HT-29 (cell line): ENCODE measurements at regions not wholly inside any gene's neighbourhood (a gene's known extent, or its start where the extent isn't known, plus 50 kb on each side); places are given as distances from the start of the nearest gene placed in this dataset. TPM values are rescaled to one million over a fixed set of nuclear protein-coding genes. Genes with fewer than 3 reads are reported as not detected.

ENCODE experiments used
- DNase-seq: peaks from one replicate; pipeline ENCODE4 v3.0.0-alpha.2; 2015; ENCODE audit warnings: low spot score
- small RNA-seq: library from RNA; depleted of rRNA; stranded (forward); fragments of <200 nt; gene quantifications from one replicate; pipeline ENCODE3, GENCODE V24; 2014

DNA sequence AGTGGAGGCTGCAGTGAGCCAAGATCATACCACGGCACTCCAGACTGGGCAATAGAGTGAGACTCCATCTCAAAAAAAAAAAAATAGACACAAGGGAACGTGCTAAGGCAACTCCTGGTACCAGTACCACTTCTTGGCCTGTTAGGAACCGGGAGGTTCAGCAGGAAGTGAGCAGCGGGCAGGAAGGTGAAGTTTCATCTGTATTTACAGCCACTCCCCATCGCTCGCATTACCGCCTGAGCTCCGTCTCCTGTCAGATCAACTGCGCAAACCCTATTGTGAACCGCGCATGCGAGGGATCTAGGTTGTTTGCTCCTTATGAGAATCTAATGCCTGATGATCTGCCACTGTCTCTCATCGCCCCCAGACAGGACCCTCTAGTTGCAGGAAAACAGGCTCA lies 69.9 kb upstream of the FOXK1 start:
- DNase-seq = no peak

GRCh38 chr7:4612939-4613841 lies 68.9 kb upstream of the FOXK1 start:
- DNase-seq = no peak

DNA sequence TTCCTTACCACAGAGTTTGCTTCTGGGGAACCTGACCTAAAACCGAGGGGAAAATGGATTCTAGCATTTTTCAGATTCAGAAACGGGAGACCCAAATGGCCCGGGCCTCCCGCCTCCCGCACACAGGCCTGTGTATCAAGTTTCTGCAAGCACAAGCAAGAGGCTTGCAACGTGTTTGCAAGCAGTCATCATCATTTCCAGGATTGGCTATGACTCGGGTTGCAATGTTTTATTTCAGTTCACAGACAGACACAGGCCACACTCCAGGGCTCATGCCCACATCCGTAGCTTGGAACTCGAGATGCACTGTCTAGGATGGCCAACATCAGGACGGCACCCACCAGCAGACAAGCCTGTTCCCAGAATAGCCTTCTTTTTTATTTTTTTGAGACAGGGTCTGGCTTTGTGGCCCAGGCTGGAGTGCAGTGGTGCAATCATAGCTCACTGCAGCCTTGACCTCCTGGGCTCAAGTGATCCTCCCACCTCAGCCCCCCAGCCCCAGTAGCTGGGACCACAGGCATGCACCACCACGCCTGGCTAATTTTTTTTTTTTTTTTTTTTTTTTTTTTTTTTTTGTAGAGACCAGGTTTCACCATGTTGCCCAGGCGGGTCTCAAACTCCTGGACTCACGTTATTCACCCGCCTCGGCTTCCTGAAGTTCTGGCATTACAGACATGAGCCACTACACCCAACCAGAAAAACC lies 68.1 kb upstream of the FOXK1 start:
- DNase-seq = no peak

- DNase-seq = no peak
Measured at GRCh38 chr7:4616116-4616515, 66.0 kb upstream of the FOXK1 start.

GRCh38 chr7:4621396-4621795 lies 60.7 kb upstream of the FOXK1 start:
- DNase-seq = no peak

GRCh38 chr7:4626318-4626845 lies 55.7 kb upstream of the FOXK1 start:
- no peak for DNase-seq

DNA sequence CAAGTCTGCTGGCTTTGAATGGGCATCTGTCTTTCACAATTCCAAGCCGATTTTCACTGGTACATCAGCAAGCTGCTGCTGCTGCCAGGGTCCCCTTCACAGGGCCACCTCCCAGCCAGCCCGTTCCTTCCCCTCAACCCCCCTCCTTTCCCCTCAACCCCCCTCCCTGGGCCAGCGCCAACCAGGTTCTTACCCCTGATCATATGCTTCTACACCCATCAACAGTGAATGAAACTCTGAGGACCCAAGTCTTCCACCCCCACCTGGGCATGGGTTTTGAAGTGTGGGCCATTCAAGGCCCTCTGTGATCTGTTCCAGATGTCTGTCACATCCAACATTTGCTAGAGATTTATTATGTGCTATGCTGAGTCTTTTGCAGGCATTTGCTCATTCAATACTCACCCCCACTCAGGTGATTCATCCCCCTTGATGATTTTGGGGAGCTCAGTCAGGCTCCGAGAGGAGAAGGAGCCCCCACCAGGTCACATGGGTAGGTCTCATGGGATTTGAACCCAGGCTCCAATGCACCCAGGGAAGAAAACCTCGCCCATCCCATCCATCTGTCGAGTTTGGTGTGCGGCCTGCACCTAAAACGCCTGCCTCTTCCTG lies 52.7 kb upstream of the FOXK1 start:
- no peak for DNase-seq

DNA sequence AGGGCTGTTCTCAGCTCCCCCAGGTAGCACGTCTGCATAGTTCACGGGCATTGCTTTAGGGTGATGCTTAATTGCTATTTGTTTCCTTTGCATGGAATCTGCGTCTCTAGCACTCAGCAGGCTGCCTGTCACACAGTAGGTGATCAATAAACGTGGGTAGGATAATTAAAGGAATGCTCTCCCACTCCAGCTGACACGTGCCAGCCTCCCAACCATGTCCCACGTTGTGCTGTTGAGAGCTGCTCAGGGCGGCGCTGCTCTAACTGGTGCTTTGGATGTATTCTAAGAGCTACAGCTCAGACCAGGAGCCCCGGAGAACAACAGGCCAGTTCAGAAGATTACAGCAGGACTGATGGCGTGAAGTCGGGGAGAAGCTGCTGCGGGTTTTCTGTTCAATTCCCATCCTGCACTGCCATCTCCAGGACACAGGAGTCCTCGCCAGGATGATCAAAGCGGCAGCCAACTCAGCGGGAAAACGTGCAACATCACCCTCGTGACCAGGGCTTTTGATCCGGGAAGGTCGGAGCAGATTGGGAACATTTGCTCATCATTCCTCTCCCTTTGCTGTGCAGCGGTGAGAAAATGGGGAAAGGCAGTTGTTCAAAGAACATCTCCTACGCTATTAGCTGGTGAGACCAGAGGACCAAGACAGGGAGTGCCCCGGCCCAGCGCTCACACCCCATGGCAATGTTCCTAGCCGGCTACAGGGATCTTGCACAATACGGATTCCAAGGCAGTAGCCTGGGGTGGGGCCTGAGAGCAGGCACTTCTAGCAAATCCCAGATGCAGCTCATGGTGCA lies 50.5 kb upstream of the FOXK1 start:
- DNase-seq = peak; percentile 86

Small RNAs in the stretch of these regions (small RNA-seq; reads per million reads assigned to genes)
- gene CYP3A54P = not detected
